K562 (cell line): ENCODE measurements at regions not wholly inside any gene's neighbourhood (a gene's known extent, or its start where the extent isn't known, plus 50 kb on each side); places are given as distances from the start of the nearest gene placed in this dataset.

Experiments
- CREB3L1 ChIP-seq: fragments of 450-650 bp; IDR thresholded peaks from 2 replicates; pipeline ENCODE4 v1.6.1; 2014; ENCODE audit warnings: low read depth, mild to moderate bottlenecking, moderate library complexity, borderline replicate concordance
- CTCF ChIP-seq, 3 experiments: IDR thresholded peaks in 2 of 3; conservative IDR thresholded peaks in 1 of 3; 2 replicates each; pipeline ENCODE4 v1.5.1; 2011 to 2012; ENCODE audit warnings: low read length in 3 of 3, mild to moderate bottlenecking in 3 of 3, control low read depth in 2 of 3, improper control_type of control experiment in 1 of 3, inconsistent platforms in 1 of 3, low read depth in 1 of 3, mixed read lengths in 1 of 3, moderate library complexity in 1 of 3; ENCODE audit not compliant: insufficient read depth in 2 of 3
- EP300 ChIP-seq: IDR thresholded peaks from 2 replicates; pipeline ENCODE4 v1.6.1; 2012; ENCODE audit warnings: low read length, improper control_type of control experiment
- POLR2AphosphoS2 ChIP-seq: IDR thresholded peaks from 2 replicates; pipeline ENCODE4 v1.6.1; 2012; ENCODE audit warnings: low read length, improper control_type of control experiment

- no peak for TF ChIP-seq EP300
- no peak for TF ChIP-seq POLR2AphosphoS2
- TF ChIP-seq CREB3L1, result no peak
- no peak for TF ChIP-seq CTCF (IDR thresholded peaks at IDR 0.05 in 2 of 3, conservative IDR thresholded peaks at IDR 0.05 in 1 of 3; ENCODE audit: insufficient read depth in 2 of 3, low read depth in 1 of 3, low read length in 3 of 3)
Measured at GRCh38 chr6:170107606-170108222, 183.2 kb downstream of the DLL1 start.
